HG03442 (cell line): ENCODE measurements at regions not wholly inside any gene's neighbourhood (a gene's known extent, or its start where the extent isn't known, plus 50 kb on each side); places are given as distances from the start of the nearest gene placed in this dataset.

Source experiments
- ATAC-seq: cut with Tn5 transposase; IDR thresholded peaks from one replicate; pipeline ENCODE4 v1.9.1; 2021; ENCODE audit warnings: mild to moderate bottlenecking, moderate library complexity; ENCODE audit not compliant: unreplicated experiment

DNA sequence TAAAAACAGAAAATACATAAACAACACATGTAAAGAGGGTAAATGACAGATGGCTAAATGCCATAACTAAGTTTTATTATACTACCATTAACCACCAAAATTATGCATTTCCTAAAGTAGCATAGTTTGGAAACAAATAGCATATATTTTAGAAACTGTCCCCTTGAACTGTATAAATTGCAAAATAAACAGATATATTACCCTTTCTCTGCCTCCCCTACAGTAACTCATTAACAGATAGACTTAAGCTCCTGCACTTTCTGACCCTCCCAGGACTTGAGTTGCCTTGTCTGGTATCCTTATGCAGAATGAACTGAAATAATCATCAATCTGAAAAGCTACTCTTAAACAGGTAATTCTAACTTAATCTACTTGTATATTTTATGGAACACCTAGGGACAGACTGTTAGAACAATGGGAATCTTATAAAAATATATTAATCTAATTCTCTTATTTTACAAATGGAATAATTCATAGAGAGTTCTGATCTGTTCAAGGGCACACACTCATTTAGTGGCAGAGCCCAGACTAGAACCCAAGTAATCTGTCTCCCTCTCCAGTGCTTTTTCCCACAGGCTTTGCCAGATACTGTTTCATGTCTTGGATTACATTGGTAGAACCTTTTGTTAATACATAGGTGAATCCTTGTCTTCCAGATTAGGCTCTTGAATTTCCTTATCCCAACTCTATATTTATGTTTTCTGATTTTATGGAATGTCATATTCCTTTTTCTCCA lies 50.6 kb upstream of the LOC128125822 start:
- no peak for ATAC-seq
